ENCODE measurements at regions not wholly inside any gene's neighbourhood (a gene's known extent, or its start where the extent isn't known, plus 50 kb on each side); places are given as distances from the start of the nearest gene placed in this dataset.
"Not testable (repeated sequence)": the region's sequence is repeated elsewhere in the genome, so short reads cannot be mapped to it uniquely, and the experiment has no call there.

DNA sequence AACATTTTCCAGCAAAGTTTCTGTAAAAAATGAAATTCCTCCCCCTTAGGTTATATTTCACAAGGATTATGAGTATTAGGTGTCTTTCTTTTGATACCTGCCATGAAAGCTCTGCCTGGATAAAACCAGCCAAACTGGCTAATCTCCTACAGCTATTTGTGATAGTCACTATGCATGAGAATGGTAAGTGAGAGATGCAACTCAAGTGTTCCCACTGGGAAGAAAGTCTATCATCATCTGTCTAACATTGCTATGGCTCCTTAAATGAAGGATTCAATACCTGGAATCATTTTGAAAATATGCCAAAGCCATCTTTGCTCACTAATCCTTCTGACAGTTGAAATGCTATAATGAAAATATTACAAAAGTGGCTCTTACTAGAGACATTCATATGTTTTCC lies 339.9 kb upstream of the LRRTM4 start:
- no peak for DNase-seq

DNA sequence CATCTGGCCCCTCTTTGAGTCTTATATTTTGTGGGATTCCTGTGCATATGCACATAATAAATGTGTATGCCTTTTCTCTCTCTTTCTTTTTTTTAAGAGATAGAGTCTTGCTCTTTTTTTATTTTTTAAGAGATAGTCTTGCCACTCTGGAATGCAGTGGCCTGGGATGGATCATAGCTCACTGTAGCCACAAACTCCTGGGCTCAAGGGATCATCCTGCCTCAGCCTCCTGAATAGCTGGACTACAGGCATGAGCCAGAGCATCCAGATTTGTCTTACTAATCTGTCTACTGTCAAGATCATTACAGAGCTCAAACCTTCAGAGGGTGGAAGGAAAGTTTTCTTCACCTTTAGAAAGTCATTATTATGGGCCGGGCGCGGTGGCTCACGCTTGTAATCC lies 342.2 kb upstream of the LRRTM4 start:
- DNase-seq, result peak; percentile 7

DNA sequence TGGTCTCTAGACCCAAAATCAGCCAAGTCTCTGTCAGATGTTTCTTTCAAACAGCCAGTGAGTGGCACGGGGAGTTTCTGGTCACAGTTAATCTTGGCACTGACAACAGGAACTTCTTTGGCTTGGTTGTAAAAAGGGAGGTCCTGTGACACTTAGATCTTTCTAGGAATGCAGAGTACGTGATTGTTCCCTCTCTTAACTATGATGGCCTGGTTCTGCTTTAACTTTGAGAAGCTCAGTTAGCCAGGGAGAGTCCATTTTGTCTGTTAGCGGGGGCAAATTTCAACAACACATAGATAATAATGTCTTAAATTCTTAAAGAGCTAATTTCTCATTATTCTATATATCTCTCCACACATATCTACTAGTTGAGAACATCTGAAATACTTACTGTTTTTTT lies 344.5 kb upstream of the LRRTM4 start:
- DNase-seq, result no peak

DNA sequence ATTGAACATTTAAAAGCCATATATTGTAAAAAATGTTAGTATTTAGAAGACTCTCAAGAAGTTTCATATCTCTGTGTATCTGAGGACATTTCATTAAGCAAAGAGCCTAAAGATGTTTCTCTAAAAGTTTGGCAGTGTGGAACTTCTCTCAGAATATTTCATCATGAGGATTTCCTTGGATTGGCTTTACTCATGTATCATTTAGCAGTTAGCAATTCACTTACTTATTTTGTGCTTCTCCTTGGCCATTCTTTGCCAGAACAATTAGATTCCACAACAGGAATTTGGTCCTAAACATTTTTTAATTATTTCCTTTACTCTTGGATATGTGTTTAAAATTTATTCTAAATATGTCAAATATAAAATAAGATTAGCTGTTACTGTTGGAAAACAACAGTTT lies 345.0 kb upstream of the LRRTM4 start:
- no peak for DNase-seq

DNA sequence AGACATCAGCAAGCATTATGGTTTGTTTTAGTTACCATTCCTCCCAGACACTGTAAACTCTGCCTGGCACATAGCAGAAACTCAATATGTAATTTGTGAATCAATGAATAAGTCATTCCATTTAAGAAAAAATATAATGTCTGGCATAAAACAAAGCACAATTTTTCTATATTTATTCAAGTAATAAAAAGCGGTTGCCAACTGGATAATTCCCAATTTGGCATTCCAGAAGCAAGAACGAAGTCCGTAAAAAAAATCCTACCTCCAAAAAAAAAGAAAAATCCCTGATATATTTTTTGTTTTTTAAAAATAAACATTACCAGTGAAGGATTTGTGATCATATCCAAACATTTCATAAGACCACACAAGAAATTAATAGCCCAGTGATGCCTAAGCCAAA lies 351.3 kb upstream of the LRRTM4 start:
- DNase-seq, result no peak

DNA sequence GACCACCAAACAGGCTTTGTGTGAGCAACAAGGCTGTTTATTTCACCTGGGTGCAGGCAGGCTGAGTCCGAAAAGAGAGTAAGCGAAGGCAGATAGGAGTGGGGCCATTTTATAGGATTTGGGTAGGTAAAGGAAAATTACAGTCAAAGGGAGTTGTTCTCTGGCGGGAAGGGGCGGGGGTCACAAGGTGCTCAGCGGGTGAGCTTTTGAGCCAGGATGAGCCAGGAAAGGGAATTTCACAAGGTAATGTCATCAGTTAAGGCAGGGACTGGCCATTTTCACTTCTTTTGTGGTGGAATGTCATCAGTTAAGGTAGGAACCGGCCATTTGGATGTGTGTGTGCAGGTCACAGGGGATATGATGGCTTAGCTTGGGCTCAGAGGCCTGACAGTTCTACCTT lies 378.0 kb upstream of the LRRTM4 start:
- DNase-seq, result not testable (repeated sequence)

DNA sequence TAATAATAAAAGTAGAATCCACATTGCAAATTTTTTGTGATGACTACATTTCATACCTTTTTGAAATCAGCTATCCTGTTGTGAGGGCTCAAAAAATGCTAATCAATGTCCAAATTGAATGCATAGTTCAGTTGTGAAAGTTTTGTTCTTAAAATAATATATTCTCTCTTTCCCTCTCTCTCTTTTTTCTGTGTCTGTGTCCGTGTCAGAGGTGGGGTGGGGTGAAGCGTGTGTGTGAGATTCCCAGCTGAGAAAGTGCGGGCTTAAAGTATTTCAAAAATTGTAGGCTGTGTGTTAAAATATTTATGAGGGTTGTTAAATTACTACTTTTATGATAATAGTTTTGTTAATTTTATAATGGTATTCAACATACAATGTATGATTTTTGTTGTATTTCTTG lies 388.0 kb upstream of the LRRTM4 start:
- DNase-seq, result no peak

DNA sequence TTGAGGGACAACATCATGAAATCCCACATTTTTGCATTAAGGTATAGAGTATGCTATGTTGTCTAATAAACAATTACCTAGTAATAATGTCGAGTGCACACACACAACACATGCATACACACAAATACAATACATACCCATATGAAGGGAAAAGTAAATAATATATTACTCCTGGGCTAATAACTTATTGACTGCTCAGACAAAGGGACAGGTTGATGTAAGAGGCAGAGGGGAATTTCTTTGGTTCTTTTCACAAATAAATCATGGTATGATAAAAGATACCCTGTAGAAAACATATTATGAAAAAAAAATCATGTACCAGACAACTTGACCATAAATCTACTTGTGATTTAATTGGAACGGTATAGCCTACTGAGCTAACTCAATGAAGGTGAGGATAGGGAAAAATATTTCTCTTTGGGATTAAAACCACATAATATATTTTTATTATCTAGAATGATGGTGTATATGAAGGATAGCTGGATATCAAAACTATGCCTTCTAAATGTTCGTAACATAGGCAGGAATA lies 398.7 kb upstream of the LRRTM4 start:
- no peak for DNase-seq

DNA sequence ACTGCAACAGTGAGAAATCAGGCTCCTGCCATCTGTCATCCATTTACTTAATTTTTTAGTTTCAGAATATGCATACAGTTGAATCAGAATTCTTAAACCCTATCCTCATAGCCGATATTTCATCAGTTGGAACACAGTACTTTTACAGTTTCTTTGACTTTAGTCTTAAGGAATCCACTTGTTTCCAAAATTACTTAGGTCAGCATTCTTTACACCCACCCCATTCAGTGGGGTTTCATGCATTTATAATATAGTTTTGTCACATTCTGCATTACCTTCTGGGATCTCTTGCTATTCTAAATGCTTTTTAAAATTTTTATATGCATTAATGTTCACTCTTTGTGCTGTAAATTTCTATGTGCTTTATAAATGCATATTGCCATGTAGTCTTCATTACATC lies 400.4 kb upstream of the LRRTM4 start:
- no peak for DNase-seq

DNA sequence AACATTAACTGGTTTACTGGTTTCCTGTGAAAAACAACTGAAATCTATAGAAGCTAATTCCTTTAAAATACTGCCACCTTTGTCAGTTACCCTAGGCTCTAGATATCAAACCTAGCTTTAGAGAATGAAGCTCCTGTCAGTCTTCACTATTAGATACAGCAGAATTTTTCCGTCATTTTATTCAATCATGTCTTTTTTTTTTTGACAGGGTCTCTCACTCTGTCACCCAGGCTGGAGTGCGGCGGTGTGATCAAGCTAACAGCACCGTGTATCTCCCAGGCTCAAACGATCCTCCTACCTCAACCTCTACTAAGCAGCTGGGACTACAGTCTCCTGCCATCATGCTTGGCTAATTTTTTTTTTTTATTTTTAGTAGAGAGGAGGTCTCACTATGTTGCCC lies 415.2 kb upstream of the LRRTM4 start:
- DNase-seq, result no peak

DNA sequence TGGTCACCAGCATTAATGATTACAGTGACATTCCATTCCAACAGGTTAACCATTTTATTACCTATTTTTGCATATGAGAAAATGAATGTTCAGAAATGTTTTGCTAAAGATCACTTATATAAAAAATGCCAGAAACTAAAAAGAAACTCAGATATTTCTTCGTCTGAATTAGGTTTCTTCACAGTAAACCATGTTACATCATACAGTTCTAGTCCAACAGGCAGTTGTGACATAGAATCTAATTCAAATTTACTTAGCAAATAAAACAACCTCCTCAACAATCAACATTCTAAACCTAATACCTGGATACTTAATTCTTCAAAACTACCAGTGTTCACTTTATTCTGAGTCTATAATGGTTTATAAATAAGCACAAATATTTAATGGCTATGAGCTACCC lies 416.3 kb upstream of the LRRTM4 start:
- DNase-seq, result no peak

DNA sequence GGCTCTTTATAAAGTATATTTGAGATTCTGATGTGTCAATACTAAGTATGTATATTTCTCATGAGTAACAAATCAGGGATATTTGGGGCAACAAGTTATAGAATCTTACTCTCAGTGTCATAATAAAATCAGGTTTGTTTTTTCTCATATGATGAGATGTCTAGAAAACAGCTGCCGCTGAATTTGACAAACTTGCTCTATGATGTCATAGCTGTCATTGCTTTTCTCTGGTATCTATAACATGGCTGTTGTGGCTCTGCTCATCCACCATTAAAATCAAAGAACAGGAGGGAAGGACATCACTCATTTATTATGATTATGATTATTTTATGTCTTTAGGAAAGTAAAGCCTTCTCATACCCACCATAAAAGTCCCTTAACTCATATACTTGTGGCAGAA lies 417.2 kb upstream of the LRRTM4 start:
- DNase-seq, result no peak

DNA sequence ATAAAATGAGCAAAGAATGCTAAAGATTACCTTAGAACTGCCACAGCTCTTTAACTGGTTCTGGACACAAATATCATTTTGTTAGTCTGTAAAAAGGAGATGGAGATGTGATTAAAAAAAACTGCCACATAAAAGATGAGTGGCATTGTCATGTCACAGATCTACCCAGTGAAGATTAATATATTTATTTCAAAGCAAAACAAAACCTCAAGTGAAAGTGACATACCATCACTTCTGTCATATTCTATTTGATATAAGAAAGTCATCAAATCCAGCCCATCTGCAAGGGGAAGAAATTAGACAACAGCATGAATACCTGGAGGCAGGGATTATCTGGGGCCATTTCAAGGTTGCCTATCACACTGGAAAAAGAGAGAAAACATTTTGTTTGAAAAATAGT lies 417.6 kb upstream of the LRRTM4 start:
- no peak for DNase-seq

DNA sequence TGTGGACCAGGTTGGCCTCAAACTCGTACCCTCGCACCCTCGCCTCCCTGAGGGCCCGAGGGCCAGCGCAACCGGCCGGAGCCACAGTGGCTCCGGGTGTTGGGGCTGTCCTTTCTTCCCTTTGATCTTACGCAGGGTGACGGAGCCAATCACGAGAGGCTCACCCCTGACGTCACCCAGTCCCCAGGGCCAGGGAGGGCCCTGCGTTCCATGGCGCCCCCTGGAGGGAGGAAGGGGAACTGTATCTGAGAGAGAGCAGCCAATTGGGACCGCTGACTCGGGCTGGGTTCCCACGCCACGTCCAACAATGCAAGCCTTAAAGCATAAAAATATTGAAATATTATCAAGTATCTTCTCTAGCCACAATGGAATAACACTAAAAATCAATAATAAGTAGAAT lies 432.8 kb upstream of the LRRTM4 start:
- DNase-seq, result no peak

DNA sequence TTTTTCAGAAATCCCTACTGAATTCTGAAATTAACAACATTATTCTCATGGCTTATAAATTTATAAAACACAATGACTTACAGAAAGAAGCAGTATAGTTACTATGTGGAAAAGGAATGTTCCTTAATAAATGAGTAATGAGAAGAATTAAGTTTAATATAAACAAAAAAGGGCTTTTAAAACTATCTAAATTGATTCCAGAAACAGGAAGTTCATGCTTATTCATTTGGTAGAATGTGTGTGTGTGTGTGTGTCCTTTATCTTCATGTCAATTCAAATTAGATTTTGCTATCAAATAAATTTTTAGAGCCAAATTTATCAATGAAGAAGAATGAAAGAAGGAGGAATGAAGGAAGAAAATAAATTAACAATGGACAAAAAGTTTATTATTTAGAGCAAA lies 440.8 kb upstream of the LRRTM4 start:
- no peak for DNase-seq

DNA sequence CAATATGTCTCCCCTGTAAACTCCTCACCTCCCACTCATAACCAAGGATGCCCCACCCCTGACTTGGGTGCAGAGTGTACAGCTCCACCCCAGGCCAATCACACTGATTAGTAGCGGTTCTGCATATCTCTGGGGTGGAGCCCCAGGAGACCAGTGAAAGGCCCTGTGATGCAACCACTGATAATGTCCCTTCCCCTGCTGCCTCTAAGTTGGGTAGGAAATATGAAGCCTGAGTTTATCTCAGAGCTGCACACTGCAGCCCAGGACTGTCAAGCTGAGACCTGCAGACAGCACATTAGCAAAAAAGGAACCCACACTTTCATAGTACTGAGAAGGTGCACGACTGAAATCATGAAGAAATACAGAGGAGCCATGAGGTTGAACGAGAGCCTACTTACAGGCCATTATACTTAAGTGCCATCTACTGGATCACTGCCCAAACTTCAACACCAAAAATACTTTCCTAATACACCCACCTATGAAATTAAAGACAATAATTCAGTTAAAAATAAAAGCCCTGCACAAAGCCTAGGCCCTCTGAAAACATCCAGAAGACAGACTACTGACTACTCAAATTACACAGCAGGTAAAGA lies 455.4 kb upstream of the LRRTM4 start:
- peak; percentile 8 for DNase-seq

DNA sequence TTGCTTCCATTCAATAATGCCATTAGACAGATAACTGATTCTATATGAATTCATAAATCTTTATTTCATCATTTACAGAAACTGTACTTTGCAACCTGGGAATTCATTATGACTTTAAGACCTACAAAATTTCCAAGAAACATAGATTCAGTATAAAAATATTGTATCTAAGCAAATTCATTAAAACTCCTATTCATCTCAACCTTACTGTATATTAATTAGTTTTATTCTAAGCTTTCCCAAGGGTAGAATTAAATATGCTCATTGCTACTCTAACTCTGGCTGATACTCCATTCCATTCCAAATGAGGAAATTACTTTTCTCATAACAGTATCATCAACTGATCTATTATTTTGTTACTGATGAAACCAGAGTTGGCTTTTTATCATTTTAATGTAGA lies 473.0 kb upstream of the LRRTM4 start:
- DNase-seq, result no peak

DNA sequence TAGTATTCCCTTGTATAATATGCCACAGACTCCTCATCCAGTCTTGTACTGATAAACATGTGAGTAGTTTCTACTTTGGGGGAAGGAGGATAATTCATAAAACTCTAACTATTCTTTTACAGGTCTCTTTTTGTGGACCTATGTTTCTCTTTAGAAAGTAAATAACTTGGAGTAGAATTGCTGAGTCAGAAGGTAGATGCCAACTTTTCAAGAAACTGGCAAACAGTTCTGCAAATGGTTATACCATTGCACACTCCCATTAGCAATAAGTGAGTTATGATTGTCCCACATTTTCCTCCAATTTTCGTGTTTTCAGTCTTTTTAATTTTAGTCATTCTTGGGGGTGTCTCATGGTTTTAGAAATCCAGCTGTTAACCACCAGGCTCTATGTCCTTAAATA lies 477.2 kb upstream of the LRRTM4 start:
- no peak for DNase-seq

DNA sequence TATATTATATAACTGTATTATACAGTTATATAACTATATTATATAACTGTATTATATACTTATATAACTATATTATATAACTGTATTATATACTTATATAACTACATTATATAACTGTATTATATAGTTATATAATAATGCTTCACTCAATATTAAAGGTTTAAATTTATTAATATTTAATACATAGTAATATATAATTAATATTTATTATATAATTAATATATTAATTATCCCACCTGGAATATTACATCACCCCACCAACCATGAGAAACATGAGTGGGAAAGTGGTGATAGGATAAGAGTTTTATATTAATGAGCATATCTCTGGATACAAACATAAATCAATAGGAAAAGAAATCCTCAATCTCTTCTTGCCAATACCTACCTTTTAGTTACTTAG lies 487.1 kb upstream of the LRRTM4 start:
- DNase-seq, result no peak

DNA sequence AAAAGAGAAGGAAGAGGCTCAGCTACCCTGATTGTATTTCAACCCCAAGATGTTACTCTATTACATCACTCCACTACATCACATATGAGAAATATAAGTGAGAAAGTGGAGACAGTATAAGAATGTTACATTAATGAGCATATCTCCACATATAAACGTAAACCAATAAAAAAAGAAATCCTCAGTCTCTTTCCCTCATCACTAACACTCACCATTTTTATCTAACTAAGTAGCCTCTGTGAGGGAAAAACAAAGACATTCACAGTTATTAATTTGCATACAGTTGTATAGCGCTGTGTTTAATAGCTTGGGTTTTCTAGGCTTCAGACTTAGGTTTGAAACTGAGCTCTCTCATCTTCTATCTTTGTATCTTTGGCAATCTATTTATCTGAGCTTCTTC lies 489.1 kb upstream of the LRRTM4 start:
- DNase-seq, result no peak

DNA sequence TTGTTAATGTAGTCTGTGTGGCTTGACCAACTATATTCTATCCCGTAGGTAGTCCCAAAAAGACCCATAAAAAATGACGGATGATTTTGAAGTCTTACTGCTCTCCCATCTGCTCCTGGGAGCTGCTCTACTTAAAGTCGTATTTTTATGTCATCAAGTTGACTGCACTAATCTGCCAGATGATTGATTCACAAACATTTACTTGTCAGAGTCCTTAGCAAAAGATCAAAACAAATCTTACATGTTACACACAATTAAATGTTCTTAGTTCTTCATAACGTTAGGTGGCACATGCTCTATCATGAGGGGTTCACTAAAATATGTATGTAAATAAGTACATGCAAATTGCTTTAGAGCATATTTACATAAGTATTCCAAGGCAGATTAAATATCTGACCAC lies 498.3 kb upstream of the LRRTM4 start:
- peak; percentile 82 for DNase-seq

DNA sequence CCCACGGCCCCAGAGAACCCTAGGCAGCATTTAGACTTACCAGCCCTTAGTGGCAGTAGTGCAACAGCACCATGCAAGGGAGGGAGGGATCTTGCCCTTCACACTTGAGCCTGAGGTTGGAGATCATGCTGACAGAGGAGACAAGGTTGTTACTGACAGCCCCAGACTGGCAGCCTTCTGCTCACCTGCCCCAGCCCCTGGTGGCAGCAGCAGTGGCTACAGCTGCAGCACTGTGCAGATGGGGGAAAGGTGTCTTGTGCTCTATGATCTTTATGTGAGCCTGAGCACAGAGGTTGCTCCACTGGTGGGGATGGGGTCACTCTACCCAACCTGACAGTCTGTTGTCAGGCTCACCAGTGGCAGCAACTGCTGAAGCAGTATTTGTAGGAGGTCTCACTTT lies 501.2 kb upstream of the LRRTM4 start:
- DNase-seq, result no peak

DNA sequence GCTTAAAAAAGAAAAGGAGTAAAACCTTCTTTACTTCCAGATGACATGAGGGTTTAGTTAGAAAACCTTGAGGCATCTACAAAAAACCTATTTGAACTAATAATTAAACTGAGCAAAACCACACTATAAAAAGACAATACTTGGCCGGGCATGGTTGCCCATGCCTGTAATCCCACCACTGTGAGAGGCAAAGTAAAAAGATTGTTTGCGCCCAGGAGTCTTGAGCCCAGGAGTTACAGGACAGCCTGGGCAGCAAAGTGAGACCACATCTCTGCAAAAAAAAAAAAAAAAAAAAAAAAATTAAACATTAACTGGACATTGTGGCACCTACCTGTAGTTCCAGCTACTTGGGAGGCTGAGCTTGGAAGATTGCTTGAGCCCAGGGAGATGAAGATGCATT lies 502.8 kb upstream of the LRRTM4 start:
- DNase-seq, result no peak

DNA sequence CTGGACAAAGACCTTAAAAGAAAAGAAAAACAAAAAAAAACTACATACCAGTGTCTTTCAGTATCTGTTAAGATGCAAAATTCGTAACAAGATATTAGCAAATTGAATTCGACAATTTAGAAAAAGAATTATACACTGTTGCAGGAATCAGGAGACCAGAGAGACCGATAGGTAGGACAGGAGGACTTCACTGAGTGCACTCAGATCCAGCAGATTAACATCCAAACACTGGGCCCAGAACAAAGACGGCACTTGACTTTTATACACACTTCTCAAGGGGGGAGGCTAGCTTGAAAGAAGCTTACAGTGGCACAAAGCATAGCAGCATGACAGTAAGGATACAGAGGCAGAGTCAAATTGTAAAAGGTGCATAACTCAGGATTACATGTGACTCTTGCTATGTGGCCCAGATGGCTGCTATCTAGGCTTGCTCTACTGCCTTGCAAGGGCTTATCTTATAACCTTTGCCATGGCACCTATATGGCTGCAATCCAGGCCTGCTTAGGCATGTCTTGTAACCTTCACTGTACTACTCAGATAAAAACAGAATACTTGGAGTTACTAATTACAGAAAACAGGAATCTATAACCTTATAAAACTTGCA lies 507.3 kb upstream of the LRRTM4 start:
- DNase-seq, result no peak

DNA sequence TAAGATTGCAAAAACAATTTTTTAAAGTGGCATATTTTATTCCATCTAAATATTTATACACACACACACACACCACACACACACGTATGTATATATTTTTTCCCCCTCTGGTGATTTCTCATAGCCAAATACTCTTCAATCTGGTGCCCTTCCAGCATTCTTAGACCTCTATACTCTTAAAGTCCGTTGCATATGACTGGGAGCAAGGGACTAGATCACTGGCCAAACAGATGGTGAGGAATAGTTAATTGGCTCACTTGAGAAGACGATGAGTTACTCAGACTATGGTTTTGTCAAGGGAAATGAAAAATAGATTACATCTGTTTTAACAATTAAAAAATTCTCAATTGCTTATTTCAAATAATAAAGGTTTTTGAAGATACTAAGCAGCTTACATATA lies 512.5 kb upstream of the LRRTM4 start:
- peak; percentile 76 for DNase-seq
